ENCODE measurements at regions not wholly inside any gene's neighbourhood (a gene's known extent, or its start where the extent isn't known, plus 50 kb on each side); places are given as distances from the start of the nearest gene placed in this dataset.

DNA sequence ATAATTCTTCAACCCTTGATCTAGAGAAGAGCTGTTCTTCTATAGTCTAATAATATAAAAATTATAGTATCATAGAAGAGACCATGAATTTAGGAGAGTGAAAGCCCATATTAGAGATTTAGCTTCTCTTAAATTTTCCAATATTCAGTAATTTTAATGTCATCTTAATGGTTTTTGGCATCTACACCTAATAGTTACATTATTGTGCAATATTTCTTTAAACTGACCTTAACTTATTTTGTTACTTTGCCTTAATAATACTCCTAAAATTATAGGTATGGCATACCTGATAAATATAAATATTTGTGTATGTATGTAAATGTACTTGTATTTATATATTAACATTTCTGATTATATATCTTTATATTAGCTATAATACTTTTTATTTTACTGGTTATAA lies 78.0 kb upstream of the CWC22 start:
- H3K27ac Mint-ChIP-seq: no peak overlapping the region

DNA sequence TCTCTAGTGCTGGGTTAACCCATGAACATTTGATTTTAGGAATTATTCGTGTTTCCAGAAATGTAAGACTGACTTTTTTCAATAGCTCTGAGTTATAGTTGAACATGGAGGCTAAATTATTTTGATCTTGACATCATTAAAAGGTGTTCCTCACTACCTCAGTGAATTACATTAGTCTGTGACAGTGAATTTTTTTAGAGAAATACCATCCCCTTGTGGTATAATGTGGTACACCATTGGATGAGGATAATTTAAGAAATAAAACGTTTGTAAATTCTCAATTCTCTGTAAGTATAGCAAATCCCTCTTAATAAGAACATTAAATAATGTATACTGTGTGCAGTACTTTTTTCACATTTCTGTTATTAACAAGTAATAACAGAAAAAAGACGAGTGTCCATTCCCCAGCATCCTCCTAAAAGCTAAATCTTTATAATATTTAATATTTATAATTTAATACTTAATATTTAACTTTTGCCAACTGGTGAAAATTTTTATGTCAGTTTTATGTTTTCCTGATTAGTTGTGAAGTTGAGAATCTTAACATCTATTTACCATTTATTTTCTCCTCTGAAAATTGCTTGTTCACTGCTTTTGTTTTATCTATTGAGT lies 70.3 kb upstream of the CWC22 start:
- no peak overlapping the region for H3K27ac Mint-ChIP-seq
- Histone ChIP-seq H3K27ac (ENCODE audit: low read depth, low read length) (no peak overlapping the region), H3K36me3 (ENCODE audit: control insufficient read depth in 2 of 3, insufficient read depth in 3 of 3, low read length in 3 of 3) (no peaks in the 10 kb centered on the region), H3K4me3 (ENCODE audit: low read length) (no peak overlapping the region), H3K9me3 (ENCODE audit: control insufficient read depth in 2 of 3, low read length in 3 of 3) (no peaks in the 10 kb centered on the region), H3K27me3 (ENCODE audit: control insufficient read depth in 2 of 2, insufficient read depth in 2 of 2, low read length in 2 of 2) (no peaks in the 10 kb centered on the region), H3K4me1 (ENCODE audit: control insufficient read depth in 2 of 2, insufficient read depth in 2 of 2, low read length in 2 of 2) (no peaks in the 10 kb centered on the region)
- H3K36me3 Mint-ChIP-seq: peaks cover 0 to 9% (median 0%) of the 10 kb centered on the region in 5 donors
- ChIA-PET CTCF (no interaction called here), POLR2A (no interaction called here)
- intact Hi-C loops (cut with micrococcal nuclease): loop anchor here in 1 of 2 donors (2.0 to 5.0 kb wide), 2 partner anchors 655 to 859 kb away; no protein-coding TSS in a partner anchor
- H3K4me3 Mint-ChIP-seq: no peak overlapping the region
- peaks cover 0 to 20% (median 9%) of the 10 kb centered on the region in 11 donors for H3K9me3 Mint-ChIP-seq
- no peak for ATAC-seq
- peaks cover 0 to 18% (median 10%) of the 10 kb centered on the region in 5 donors for H3K27me3 Mint-ChIP-seq
- no peak for DNase-seq
- no peaks in the 10 kb centered on the region for H3K4me1 Mint-ChIP-seq

More for the DNA sequence above, 78.0 kb upstream of the CWC22 start:
- Histone ChIP-seq H3K4me1 (ENCODE audit: control insufficient read depth in 2 of 2, insufficient read depth in 2 of 2, low read length in 2 of 2) (no peaks in the 10 kb centered on the region), H3K36me3 (ENCODE audit: control insufficient read depth in 2 of 3, insufficient read depth in 3 of 3, low read length in 3 of 3) (no peaks in the 10 kb centered on the region), H3K4me3 (ENCODE audit: low read length) (no peak overlapping the region), H3K9me3 (ENCODE audit: control insufficient read depth in 2 of 3, low read length in 3 of 3) (no peaks in the 10 kb centered on the region), H3K27ac (ENCODE audit: low read depth, low read length) (no peak overlapping the region), H3K27me3 (ENCODE audit: control insufficient read depth in 2 of 2, insufficient read depth in 2 of 2, low read length in 2 of 2) (no peaks in the 10 kb centered on the region)
- Mint-ChIP-seq H3K4me1 (no peaks in the 10 kb centered on the region), H3K4me3 (no peak overlapping the region), H3K36me3 (peaks cover 0 to 9% (median 0%) of the 10 kb centered on the region in 5 donors), H3K27me3 (peaks cover 0 to 39% (median 21%) of the 10 kb centered on the region in 5 donors), H3K9me3 (peaks cover 0 to 34% (median 8%) of the 10 kb centered on the region in 11 donors)
- intact Hi-C loops (cut with micrococcal nuclease): no loop called here
- ChIA-PET POLR2A (no interaction called here), CTCF (no interaction called here)
- ATAC-seq (no peak), DNase-seq (no peak)

- intact Hi-C loops (cut with micrococcal nuclease): loop anchor here in 1 of 2 donors (2.0 to 5.0 kb wide), 2 partner anchors 654 to 857 kb away; no protein-coding TSS in a partner anchor
- Histone ChIP-seq H3K36me3 (ENCODE audit: control insufficient read depth in 2 of 3, insufficient read depth in 3 of 3, low read length in 3 of 3) (no peaks in the 10 kb centered on the region), H3K27ac (ENCODE audit: low read depth, low read length) (no peak overlapping the region), H3K4me1 (ENCODE audit: control insufficient read depth in 2 of 2, insufficient read depth in 2 of 2, low read length in 2 of 2) (no peaks in the 10 kb centered on the region), H3K9me3 (ENCODE audit: control insufficient read depth in 2 of 3, low read length in 3 of 3) (no peaks in the 10 kb centered on the region), H3K4me3 (ENCODE audit: low read length) (no peak overlapping the region), H3K27me3 (ENCODE audit: control insufficient read depth in 2 of 2, insufficient read depth in 2 of 2, low read length in 2 of 2) (no peaks in the 10 kb centered on the region)
- H3K9me3 Mint-ChIP-seq: peaks cover 0 to 8% (median 4%) of the 10 kb centered on the region in 11 donors
- H3K36me3 Mint-ChIP-seq: no peaks in the 10 kb centered on the region
- H3K4me3 Mint-ChIP-seq: no peak overlapping the region
- H3K27me3 Mint-ChIP-seq: peaks cover 0 to 10% (median 6%) of the 10 kb centered on the region in 5 donors
- no peaks in the 10 kb centered on the region for H3K4me1 Mint-ChIP-seq
- CTCF ChIA-PET: no interaction called here
- POLR2A ChIA-PET: no interaction called here
- no peak for DNase-seq
- ATAC-seq: no peak
- H3K27ac Mint-ChIP-seq: no peak overlapping the region
Measured at GRCh38 chr2:180075870-180076269, 68.8 kb upstream of the CWC22 start.

GRCh38 chr2:180071797-180072196 lies 64.7 kb upstream of the CWC22 start:
- ChIA-PET POLR2A (no interaction called here), CTCF (no interaction called here)
- Mint-ChIP-seq H3K4me1 (no peaks in the 10 kb centered on the region), H3K4me3 (no peak overlapping the region), H3K27ac (no peak overlapping the region), H3K36me3 (no peaks in the 10 kb centered on the region), H3K27me3 (peaks cover 0 to 14% (median 6%) of the 10 kb centered on the region in 5 donors), H3K9me3 (peaks cover 0 to 22% (median 9%) of the 10 kb centered on the region in 11 donors)
- no peaks in the 10 kb centered on the region for H3K27me3 ChIP-seq (ENCODE audit: control insufficient read depth in 2 of 2, insufficient read depth in 2 of 2, low read length in 2 of 2)
- no peaks in the 10 kb centered on the region for H3K36me3 ChIP-seq (ENCODE audit: control insufficient read depth in 2 of 3, insufficient read depth in 3 of 3, low read length in 3 of 3)
- no peaks in the 10 kb centered on the region for H3K9me3 ChIP-seq (ENCODE audit: control insufficient read depth in 2 of 3, low read length in 3 of 3)
- no peak for ATAC-seq
- no peaks in the 10 kb centered on the region for H3K4me1 ChIP-seq (ENCODE audit: control insufficient read depth in 2 of 2, insufficient read depth in 2 of 2, low read length in 2 of 2)
- no peak overlapping the region for H3K4me3 ChIP-seq (ENCODE audit: low read length)
- DNase-seq: no peak
- intact Hi-C loops (cut with micrococcal nuclease): no loop called here
- no peak overlapping the region for H3K27ac ChIP-seq (ENCODE audit: low read depth, low read length)

- ChIA-PET POLR2A (no interaction called here), CTCF (no interaction called here)
- Histone ChIP-seq H3K27me3 (ENCODE audit: control insufficient read depth in 2 of 2, insufficient read depth in 2 of 2, low read length in 2 of 2) (no peaks in the 10 kb centered on the region), H3K4me1 (ENCODE audit: control insufficient read depth in 2 of 2, insufficient read depth in 2 of 2, low read length in 2 of 2) (no peaks in the 10 kb centered on the region), H3K36me3 (ENCODE audit: control insufficient read depth in 2 of 3, insufficient read depth in 3 of 3, low read length in 3 of 3) (no peaks in the 10 kb centered on the region), H3K27ac (ENCODE audit: low read depth, low read length) (no peak overlapping the region), H3K9me3 (ENCODE audit: control insufficient read depth in 2 of 3, low read length in 3 of 3) (no peaks in the 10 kb centered on the region), H3K4me3 (ENCODE audit: low read length) (no peak overlapping the region)
- no peak for DNase-seq
- peaks cover 0 to 8% (median 0%) of the 10 kb centered on the region in 5 donors for H3K27me3 Mint-ChIP-seq
- intact Hi-C loops (cut with micrococcal nuclease): no loop called here
- ATAC-seq: no peak
- H3K36me3 Mint-ChIP-seq: no peaks in the 10 kb centered on the region
- peaks cover 0 to 5% (median 0%) of the 10 kb centered on the region in 11 donors for H3K9me3 Mint-ChIP-seq
- H3K4me1 Mint-ChIP-seq: no peaks in the 10 kb centered on the region
- H3K27ac Mint-ChIP-seq: no peak overlapping the region
- H3K4me3 Mint-ChIP-seq: no peak overlapping the region
Measured at GRCh38 chr2:180063494-180064092, 56.5 kb upstream of the CWC22 start.

- H3K9me3 ChIP-seq (ENCODE audit: control insufficient read depth in 2 of 3, low read length in 3 of 3): no peaks in the 10 kb centered on the region
- Mint-ChIP-seq H3K36me3 (no peaks in the 10 kb centered on the region), H3K9me3 (no peaks in the 10 kb centered on the region), H3K4me1 (no peaks in the 10 kb centered on the region), H3K4me3 (no peak overlapping the region), H3K27ac (no peak overlapping the region), H3K27me3 (peaks cover 0 to 6% (median 0%) of the 10 kb centered on the region in 5 donors)
- no peaks in the 10 kb centered on the region for H3K36me3 ChIP-seq (ENCODE audit: control insufficient read depth in 2 of 3, insufficient read depth in 3 of 3, low read length in 3 of 3)
- H3K4me1 ChIP-seq (ENCODE audit: control insufficient read depth in 2 of 2, insufficient read depth in 2 of 2, low read length in 2 of 2): no peaks in the 10 kb centered on the region
- no peaks in the 10 kb centered on the region for H3K27me3 ChIP-seq (ENCODE audit: control insufficient read depth in 2 of 2, insufficient read depth in 2 of 2, low read length in 2 of 2)
- ATAC-seq: no peak
- intact Hi-C loops (cut with micrococcal nuclease): no loop called here
- ChIA-PET CTCF (no interaction called here), POLR2A (no interaction called here)
- no peak overlapping the region for H3K4me3 ChIP-seq (ENCODE audit: low read length)
- no peak for DNase-seq
- H3K27ac ChIP-seq (ENCODE audit: low read depth, low read length): no peak overlapping the region
Measured at GRCh38 chr2:180062178-180062577, 55.1 kb upstream of the CWC22 start.

- Histone ChIP-seq H3K4me1 (ENCODE audit: control insufficient read depth in 2 of 2, insufficient read depth in 2 of 2, low read length in 2 of 2) (no peaks in the 10 kb centered on the region), H3K4me3 (ENCODE audit: low read length) (no peak overlapping the region), H3K27me3 (ENCODE audit: control insufficient read depth in 2 of 2, insufficient read depth in 2 of 2, low read length in 2 of 2) (no peaks in the 10 kb centered on the region), H3K36me3 (ENCODE audit: control insufficient read depth in 2 of 3, insufficient read depth in 3 of 3, low read length in 3 of 3) (no peaks in the 10 kb centered on the region), H3K9me3 (ENCODE audit: control insufficient read depth in 2 of 3, low read length in 3 of 3) (no peaks in the 10 kb centered on the region), H3K27ac (ENCODE audit: low read depth, low read length) (no peak overlapping the region)
- intact Hi-C loops (cut with micrococcal nuclease): no loop called here
- no peaks in the 10 kb centered on the region for H3K9me3 Mint-ChIP-seq
- no peak overlapping the region for H3K27ac Mint-ChIP-seq
- ATAC-seq (no peak), DNase-seq (no peak)
- CTCF ChIA-PET: no interaction called here
- H3K4me3 Mint-ChIP-seq: no peak overlapping the region
- H3K4me1 Mint-ChIP-seq: no peaks in the 10 kb centered on the region
- POLR2A ChIA-PET: no interaction called here
- no peaks in the 10 kb centered on the region for H3K36me3 Mint-ChIP-seq
- H3K27me3 Mint-ChIP-seq: peaks cover 0 to 8% (median 0%) of the 10 kb centered on the region in 5 donors
Measured at GRCh38 chr2:180061546-180061945, 54.4 kb upstream of the CWC22 start.

Data from naive thymus-derived CD4-positive, alpha-beta T cell (primary cell).